Esophagus squamous epithelium (tissue), 5 donors: ENCODE measurements at regions not wholly inside any gene's neighbourhood (a gene's known extent, or its start where the extent isn't known, plus 50 kb on each side); places are given as distances from the start of the nearest gene placed in this dataset.

Source experiments
- DNase-seq: peaks from one replicate; lab custom pipeline; 2025; lab: John Stamatoyannopoulos, UW
- H3K27ac ChIP-seq, 4 donors: fragments of 200-600 bp; sonication (generic); one replicate each; pipeline ENCODE4 v1.5.1; 2016 to 2019; ENCODE audit warnings: mild to moderate bottlenecking in 1 of 4
- H3K27me3 ChIP-seq, 4 donors: fragments of 200-600 bp; sonication (generic); 1 replicate in 3 of 4; 2 replicates in 1 of 4; pipeline versions ENCODE4 v1.5.1 to v1.6.0; 2017 to 2021; ENCODE audit warnings: antibody characterized with exemption in 1 of 4
- H3K36me3 ChIP-seq, 3 donors: fragments of 200-600 bp; sonication (generic); one replicate each; pipeline ENCODE4 v1.5.1; 2016 to 2019
- H3K4me1 ChIP-seq, 3 donors: fragments of 200-600 bp; sonication (generic); one replicate each; pipeline ENCODE4 v1.5.1; 2017 to 2019
- H3K4me3 ChIP-seq, 4 donors: fragments of 200-600 bp; sonication (generic); 1 replicate in 3 of 4; 2 replicates in 1 of 4; pipeline ENCODE4 v1.5.1; 2016 to 2019; ENCODE audit warnings: mild to moderate bottlenecking in 2 of 4, moderate library complexity in 1 of 4
- H3K9me3 ChIP-seq, 3 donors: fragments of 200-600 bp; sonication (generic); one replicate each; pipeline ENCODE4 v1.5.1; 2016 to 2019
- POLR2A ChIP-seq, 4 donors: fragments of 450-650 bp; IDR thresholded peaks; one replicate each; pipeline ENCODE4 v1.6.1; 2017; ENCODE audit warnings: antibody characterized with exemption in 4 of 4, mild to moderate bottlenecking in 4 of 4, moderate library complexity in 3 of 4
- WGBS, 2 donors: methylation state at CpG; one replicate each; pipeline ENCODE4 v1.1.5; 2018; 5-methylcytosine and 5-hydroxymethylcytosine counted together
- intact Hi-C: fragments of 100-400 bp; cut with DNase I; formaldehyde crosslinking; loops from one replicate; pipeline ENCODE4 v1.15.0; 2022
- TF ChIP-seq, protein P1 (sequence below), 6 experiments: fragments of 450-650 bp in 4 of 6; fragments of 200-600 bp in 2 of 6; sonication (generic) in 2 of 6; IDR thresholded peaks; one replicate each; pipeline ENCODE4 v1.5.1; 2016 to 2019; ENCODE audit warnings: antibody characterized with exemption in 6 of 6, mild to moderate bottlenecking in 4 of 6, moderate library complexity in 4 of 6
- donor health status: DM: yes; HTN: yes; CAD: no.

DNA sequence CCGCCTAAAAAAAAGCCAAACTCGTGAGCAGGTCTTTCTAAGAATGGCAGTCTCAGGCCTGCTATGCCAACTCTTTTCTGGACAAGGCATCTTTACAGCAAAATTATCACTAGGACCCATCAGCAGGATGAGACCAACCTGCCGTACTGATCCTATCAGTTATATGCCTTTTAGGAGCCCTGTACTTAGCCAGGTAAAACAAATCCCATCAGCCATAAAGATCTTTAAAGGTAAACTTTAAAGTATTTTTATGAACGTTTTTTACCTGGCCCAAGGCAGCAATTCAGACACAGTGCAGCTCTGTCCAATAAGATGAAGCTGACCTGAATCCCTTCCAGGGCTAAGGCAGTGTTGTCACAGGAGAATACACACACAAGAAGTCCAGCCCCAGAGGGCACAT lies 51.3 kb upstream of the TGM3 start:
- no peak for TF ChIP-seq POLR2A (IDR thresholded peaks at IDR 0.05)
- TF ChIP-seq, protein P1, sequence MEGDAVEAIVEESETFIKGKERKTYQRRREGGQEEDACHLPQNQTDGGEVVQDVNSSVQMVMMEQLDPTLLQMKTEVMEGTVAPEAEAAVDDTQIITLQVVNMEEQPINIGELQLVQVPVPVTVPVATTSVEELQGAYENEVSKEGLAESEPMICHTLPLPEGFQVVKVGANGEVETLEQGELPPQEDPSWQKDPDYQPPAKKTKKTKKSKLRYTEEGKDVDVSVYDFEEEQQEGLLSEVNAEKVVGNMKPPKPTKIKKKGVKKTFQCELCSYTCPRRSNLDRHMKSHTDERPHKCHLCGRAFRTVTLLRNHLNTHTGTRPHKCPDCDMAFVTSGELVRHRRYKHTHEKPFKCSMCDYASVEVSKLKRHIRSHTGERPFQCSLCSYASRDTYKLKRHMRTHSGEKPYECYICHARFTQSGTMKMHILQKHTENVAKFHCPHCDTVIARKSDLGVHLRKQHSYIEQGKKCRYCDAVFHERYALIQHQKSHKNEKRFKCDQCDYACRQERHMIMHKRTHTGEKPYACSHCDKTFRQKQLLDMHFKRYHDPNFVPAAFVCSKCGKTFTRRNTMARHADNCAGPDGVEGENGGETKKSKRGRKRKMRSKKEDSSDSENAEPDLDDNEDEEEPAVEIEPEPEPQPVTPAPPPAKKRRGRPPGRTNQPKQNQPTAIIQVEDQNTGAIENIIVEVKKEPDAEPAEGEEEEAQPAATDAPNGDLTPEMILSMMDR (IDR thresholded peaks at IDR 0.05): no peak
- no peaks in the 10 kb centered on the region for H3K9me3 ChIP-seq
- peaks cover 0 to 21% (median 0%) of the 10 kb centered on the region in 3 donors for H3K4me1 ChIP-seq
- WGBS, 2 donors: 58 to 94% methylated on average over 2 of the region's 4 CpGs
- H3K36me3 ChIP-seq: no peaks in the 10 kb centered on the region
- H3K27ac ChIP-seq: no peak overlapping the region
- H3K27me3 ChIP-seq: no peaks in the 10 kb centered on the region
- intact Hi-C loops: no loop called here
- DNase-seq: no peak
- no peak overlapping the region for H3K4me3 ChIP-seq

DNA sequence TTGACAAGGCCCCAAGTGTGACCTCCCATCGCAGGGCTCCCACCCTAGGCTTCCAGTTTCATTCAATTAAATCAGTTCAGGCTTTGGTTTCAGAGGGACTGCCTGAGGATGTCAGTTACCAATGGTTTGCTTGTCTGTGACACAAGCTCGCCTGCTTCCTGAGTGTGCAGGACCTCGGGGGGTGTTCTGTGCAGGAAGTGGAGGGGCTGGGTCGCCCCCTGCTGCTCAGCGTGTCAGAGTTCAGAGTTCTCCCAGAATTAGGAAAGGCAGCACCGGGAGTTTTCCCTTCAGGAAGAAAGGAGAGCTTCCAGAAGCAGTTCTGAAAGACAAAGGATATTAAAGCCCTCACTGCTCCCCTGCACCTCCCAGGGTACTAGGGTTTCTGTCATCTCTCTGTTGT lies 50.8 kb upstream of the TGM3 start:
- Histone ChIP-seq H3K27ac (no peak overlapping the region), H3K36me3 (no peaks in the 10 kb centered on the region), H3K4me3 (no peak overlapping the region), H3K4me1 (peaks cover 0 to 21% (median 0%) of the 10 kb centered on the region in 3 donors), H3K9me3 (no peaks in the 10 kb centered on the region), H3K27me3 (no peaks in the 10 kb centered on the region)
- DNase-seq: no peak
- intact Hi-C loops: no loop called here
- TF ChIP-seq, protein P1 (IDR thresholded peaks at IDR 0.05): no peak
- TF ChIP-seq POLR2A (IDR thresholded peaks at IDR 0.05): no peak
- WGBS, 2 donors: 12 to 44% methylated on average over 2 to 5 of the region's 6 CpGs

DNA sequence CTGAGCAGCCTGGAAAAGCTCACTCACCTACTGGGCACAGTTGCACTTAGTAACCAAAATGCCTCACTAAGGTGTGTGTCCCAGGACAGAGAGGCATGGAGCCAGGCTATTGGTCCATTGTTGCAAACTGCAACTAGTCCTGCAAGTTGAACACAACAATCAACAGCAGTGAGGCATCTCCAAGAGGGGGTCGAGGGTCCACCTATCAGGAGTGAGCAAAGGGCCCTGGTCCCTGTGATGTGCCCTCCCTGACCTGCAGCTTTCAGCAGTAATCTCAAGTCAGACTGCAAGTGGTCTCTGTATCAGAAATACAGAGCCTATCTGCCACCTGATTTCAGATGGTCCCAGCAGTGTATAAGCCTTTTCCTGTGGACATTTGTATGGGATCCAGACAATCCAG lies 50.2 kb upstream of the TGM3 start:
- no peak for DNase-seq
- no peak for TF ChIP-seq POLR2A (IDR thresholded peaks at IDR 0.05)
- Histone ChIP-seq H3K36me3 (no peaks in the 10 kb centered on the region), H3K4me3 (no peak overlapping the region), H3K27me3 (no peaks in the 10 kb centered on the region), H3K27ac (no peak overlapping the region), H3K9me3 (no peaks in the 10 kb centered on the region), H3K4me1 (peaks cover 0 to 15% (median 0%) of the 10 kb centered on the region in 3 donors)
- intact Hi-C loops: no loop called here
- 0 to 13% methylated on average over 1 of the region's 1 CpG for WGBS, 2 donors
